HUES6 (cell line): ENCODE measurements at regions not wholly inside any gene's neighbourhood (a gene's known extent, or its start where the extent isn't known, plus 50 kb on each side); places are given as distances from the start of the nearest gene placed in this dataset.

Experiments
- H3K27ac ChIP-seq: 2 replicates; pipeline ENCODE4 v1.7.0; 2013; ENCODE audit warnings: low read depth, mild to moderate bottlenecking, low read length, inconsistent platforms
- H3K27me3 ChIP-seq: 2 replicates; pipeline ENCODE4 v1.6.1; 2013; ENCODE audit warnings: low read length; ENCODE audit not compliant: control insufficient read depth, insufficient read depth
- H3K36me3 ChIP-seq: 2 replicates; pipeline ENCODE4 v1.6.1; 2013; ENCODE audit warnings: low read length; ENCODE audit not compliant: control insufficient read depth, insufficient read depth
- H3K4me1 ChIP-seq: 2 replicates; pipeline ENCODE4 v1.6.1; 2013; ENCODE audit warnings: low read length; ENCODE audit not compliant: control insufficient read depth, insufficient read depth
- H3K4me3 ChIP-seq: 2 replicates; pipeline ENCODE4 v1.5.1; 2013; ENCODE audit warnings: low read depth, low read length
- H3K9ac ChIP-seq: one replicate; pipeline ENCODE4 v1.6.1; 2013; ENCODE audit warnings: mild to moderate bottlenecking, low read length
- H3K9me3 ChIP-seq: 2 replicates; pipeline ENCODE4 v1.6.1; 2013; ENCODE audit warnings: low read depth, low read length; ENCODE audit not compliant: control insufficient read depth, insufficient read depth

GRCh38 chr2:212711856-212712255, 173.3 kb upstream of the ERBB4 start:
- Histone ChIP-seq H3K36me3 (no peaks in the 10 kb centered on the region), H3K27me3 (no peaks in the 10 kb centered on the region), H3K4me1 (no peaks in the 10 kb centered on the region), H3K9me3 (no peaks in the 10 kb centered on the region), H3K27ac (no peak overlapping the region), H3K9ac (no peak overlapping the region), H3K4me3 (no peak overlapping the region)

DNA sequence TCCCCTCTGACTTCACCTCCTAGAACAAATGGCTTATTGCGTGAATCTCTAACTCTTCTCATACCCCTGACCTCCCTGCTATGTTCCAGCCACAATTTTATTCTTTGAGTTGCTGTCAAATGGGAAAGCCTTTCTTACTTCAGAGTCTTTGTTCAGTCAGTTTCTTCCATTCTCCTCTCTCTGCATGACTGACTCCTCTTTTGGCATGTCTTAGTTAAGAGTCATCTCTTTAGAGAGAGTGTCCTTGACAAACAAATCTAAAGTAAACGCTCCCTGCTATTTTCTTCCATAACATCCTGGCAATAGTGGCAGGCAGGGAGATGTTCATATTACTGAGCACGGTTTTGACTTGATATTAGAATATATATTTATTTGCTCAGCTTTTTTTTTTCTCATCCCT, 170.7 kb upstream of the ERBB4 start:
- Histone ChIP-seq H3K4me1 (peaks cover 4% of the 10 kb centered on the region; the same call in 1 of the 2 replicates), H3K27me3 (no peaks in the 10 kb centered on the region), H3K36me3 (no peaks in the 10 kb centered on the region), H3K9me3 (no peaks in the 10 kb centered on the region), H3K27ac (no peak overlapping the region), H3K4me3 (no peak overlapping the region), H3K9ac (no peak overlapping the region)

- no peak overlapping the region for H3K27ac ChIP-seq
- peaks cover 4% of the 10 kb centered on the region; the same call in 1 of the 2 replicates for H3K4me1 ChIP-seq
- no peaks in the 10 kb centered on the region for H3K27me3 ChIP-seq
- no peak overlapping the region for H3K4me3 ChIP-seq
- no peaks in the 10 kb centered on the region for H3K36me3 ChIP-seq
- H3K9ac ChIP-seq: no peak overlapping the region
- H3K9me3 ChIP-seq: no peaks in the 10 kb centered on the region
These were observed 169.8 kb upstream of the ERBB4 start for GRCh38 chr2:212708355-212708754.

DNA sequence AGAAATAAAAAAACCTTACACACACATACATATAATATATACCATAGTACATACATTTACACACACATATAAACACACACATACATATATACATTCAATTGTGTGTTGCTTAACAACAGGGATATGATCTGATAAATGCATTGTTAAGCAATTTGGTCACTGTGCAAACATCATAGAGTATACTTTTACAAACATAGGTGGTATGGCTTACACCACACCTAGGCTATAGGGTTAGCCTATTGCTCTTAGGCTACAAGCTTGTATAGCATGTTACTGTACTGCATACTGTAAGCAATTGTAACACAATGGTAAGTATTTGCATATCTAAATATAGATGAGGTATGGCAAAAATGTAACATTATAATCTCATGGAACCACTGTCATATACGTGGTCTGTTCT, 156.8 kb upstream of the ERBB4 start:
- H3K27me3 ChIP-seq: no peaks in the 10 kb centered on the region
- no peak overlapping the region for H3K27ac ChIP-seq
- no peaks in the 10 kb centered on the region for H3K36me3 ChIP-seq
- H3K4me1 ChIP-seq: no peaks in the 10 kb centered on the region
- H3K9me3 ChIP-seq: no peaks in the 10 kb centered on the region
- no peak overlapping the region for H3K9ac ChIP-seq
- H3K4me3 ChIP-seq: no peak overlapping the region

GRCh38 chr2:212694398-212694797, 155.8 kb upstream of the ERBB4 start:
- Histone ChIP-seq H3K4me1 (no peaks in the 10 kb centered on the region), H3K4me3 (no peak overlapping the region), H3K27ac (no peak overlapping the region), H3K27me3 (no peaks in the 10 kb centered on the region), H3K9ac (no peak overlapping the region), H3K36me3 (no peaks in the 10 kb centered on the region), H3K9me3 (no peaks in the 10 kb centered on the region)

- H3K27me3 ChIP-seq: no peaks in the 10 kb centered on the region
- H3K36me3 ChIP-seq: no peaks in the 10 kb centered on the region
- H3K9ac ChIP-seq: no peak overlapping the region
- no peaks in the 10 kb centered on the region for H3K4me1 ChIP-seq
- H3K27ac ChIP-seq: no peak overlapping the region
- H3K9me3 ChIP-seq: no peaks in the 10 kb centered on the region
- H3K4me3 ChIP-seq: no peak overlapping the region
These were observed 153.9 kb upstream of the ERBB4 start for GRCh38 chr2:212692466-212692865.

- Histone ChIP-seq H3K27ac (no peak overlapping the region), H3K27me3 (no peaks in the 10 kb centered on the region), H3K4me3 (no peak overlapping the region), H3K4me1 (no peaks in the 10 kb centered on the region), H3K9me3 (no peaks in the 10 kb centered on the region), H3K36me3 (no peaks in the 10 kb centered on the region), H3K9ac (no peak overlapping the region)
These were observed 147.8 kb upstream of the ERBB4 start for GRCh38 chr2:212686285-212686895.

- H3K9me3 ChIP-seq: no peaks in the 10 kb centered on the region
- no peak overlapping the region for H3K4me3 ChIP-seq
- H3K27me3 ChIP-seq: no peaks in the 10 kb centered on the region
- no peaks in the 10 kb centered on the region for H3K36me3 ChIP-seq
- no peaks in the 10 kb centered on the region for H3K4me1 ChIP-seq
- H3K9ac ChIP-seq: no peak overlapping the region
- no peak overlapping the region for H3K27ac ChIP-seq
These were observed 144.9 kb upstream of the ERBB4 start for GRCh38 chr2:212683346-212684097.

DNA sequence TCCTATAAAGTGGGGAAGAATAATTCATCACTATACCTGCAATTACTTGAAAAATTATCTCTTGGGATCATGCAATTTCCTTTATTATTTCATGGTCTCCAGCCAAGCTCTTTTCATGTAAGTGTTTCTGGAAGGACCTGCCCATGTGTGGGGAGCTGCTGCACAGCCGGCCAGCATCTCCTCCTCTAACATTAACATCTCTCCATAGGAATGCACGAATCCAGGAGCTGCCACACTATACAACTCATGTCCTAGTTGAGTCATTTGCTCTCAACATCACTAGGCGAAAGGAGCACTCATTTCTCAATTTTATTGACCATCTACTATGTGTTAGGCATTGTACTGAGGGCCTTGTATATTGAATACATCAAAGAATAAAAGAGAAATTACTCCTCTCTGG, 144.3 kb upstream of the ERBB4 start:
- no peak overlapping the region for H3K4me3 ChIP-seq
- no peaks in the 10 kb centered on the region for H3K27me3 ChIP-seq
- no peaks in the 10 kb centered on the region for H3K36me3 ChIP-seq
- H3K27ac ChIP-seq: no peak overlapping the region
- no peaks in the 10 kb centered on the region for H3K4me1 ChIP-seq
- H3K9me3 ChIP-seq: no peaks in the 10 kb centered on the region
- no peak overlapping the region for H3K9ac ChIP-seq

- no peak overlapping the region for H3K27ac ChIP-seq
- no peaks in the 10 kb centered on the region for H3K36me3 ChIP-seq
- H3K9ac ChIP-seq: no peak overlapping the region
- H3K27me3 ChIP-seq: no peaks in the 10 kb centered on the region
- no peak overlapping the region for H3K4me3 ChIP-seq
- no peaks in the 10 kb centered on the region for H3K4me1 ChIP-seq
- H3K9me3 ChIP-seq: no peaks in the 10 kb centered on the region
These were observed 138.9 kb upstream of the ERBB4 start for GRCh38 chr2:212677466-212677865.

DNA sequence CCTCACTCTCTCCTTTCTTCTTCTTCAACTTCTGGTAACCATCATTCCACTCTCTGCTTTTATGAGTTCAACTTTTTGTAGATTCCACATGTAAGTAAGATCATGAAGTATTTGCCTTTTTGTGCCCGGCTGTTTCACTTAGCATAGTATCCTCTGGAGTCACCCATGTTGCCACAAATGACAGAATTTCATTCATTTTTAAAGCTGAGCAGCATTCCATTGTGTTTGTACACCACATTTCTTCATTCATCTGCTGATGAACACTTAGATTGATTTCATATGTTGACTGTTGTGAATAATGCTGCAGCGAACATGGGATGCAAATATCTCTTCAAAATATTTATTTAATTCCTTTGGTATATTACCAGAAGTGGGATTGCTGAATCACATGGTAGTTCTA, 133.6 kb upstream of the ERBB4 start:
- Histone ChIP-seq H3K4me3 (no peak overlapping the region), H3K36me3 (no peaks in the 10 kb centered on the region), H3K27ac (no peak overlapping the region), H3K9me3 (no peaks in the 10 kb centered on the region), H3K4me1 (no peaks in the 10 kb centered on the region), H3K9ac (no peak overlapping the region), H3K27me3 (no peaks in the 10 kb centered on the region)
